Dermis microvascular lymphatic vessel endothelial cell (primary cell): ENCODE measurements at regions not wholly inside any gene's neighbourhood (a gene's known extent, or its start where the extent isn't known, plus 50 kb on each side); places are given as distances from the start of the nearest gene placed in this dataset.
"Not testable (repeated sequence)": the region's sequence is repeated elsewhere in the genome, so short reads cannot be mapped to it uniquely, and the experiment has no call there.

Experiments
- DNase-seq, 2 donors: peaks; one replicate each; pipeline versions ENCODE4 v3.0.0 to v3.0.0-alpha.2; 2010; ENCODE audit warnings: low read depth in 2 of 2

GRCh38 chr10:63003816-63004453 is 129.2 kb upstream of the NRBF2 start:
- DNase-seq = no peak

GRCh38 chr10:62996925-62997324 is 136.2 kb upstream of the NRBF2 start:
- DNase-seq = peak in 1 of 2 donors; percentile 3

- peak in 1 of 2 donors; percentile 17 for DNase-seq
Measured at GRCh38 chr10:62996516-62996915, 136.6 kb upstream of the NRBF2 start.

- no peak for DNase-seq
Measured at GRCh38 chr10:62993121-62993520, 140.0 kb upstream of the NRBF2 start.

- DNase-seq = peak in 1 of 2 donors; percentile 61
Measured at GRCh38 chr10:62992145-62992721, 140.9 kb upstream of the NRBF2 start.

GRCh38 chr10:62990126-62990525 is 143.0 kb upstream of the NRBF2 start:
- DNase-seq = no peak

- no peak for DNase-seq
Measured at GRCh38 chr10:62985807-62986600, 147.1 kb upstream of the NRBF2 start.

- DNase-seq = no peak
Measured at GRCh38 chr10:62981096-62981495, 152.0 kb upstream of the NRBF2 start.

GRCh38 chr10:62980687-62981086 is 152.4 kb upstream of the NRBF2 start:
- DNase-seq = no peak

- no peak for DNase-seq
Measured at GRCh38 chr10:62979921-62980320, 153.2 kb upstream of the NRBF2 start.

- DNase-seq = no peak
Measured at GRCh38 chr10:62978482-62978881, 154.6 kb upstream of the NRBF2 start.

- DNase-seq = not testable (repeated sequence)
Measured at GRCh38 chr10:62974795-62975194, 158.3 kb upstream of the NRBF2 start.

- no peak for DNase-seq
Measured at GRCh38 chr10:62972103-62972502, 155.9 kb upstream of the EGR2 start.

- DNase-seq = no peak
Measured at GRCh38 chr10:62964026-62964425, 147.9 kb upstream of the EGR2 start.

- peak in 1 of 2 donors; percentile 3 for DNase-seq
Measured at GRCh38 chr10:62961951-62962523, 145.9 kb upstream of the EGR2 start.

GRCh38 chr10:62960416-62960815 is 144.2 kb upstream of the EGR2 start:
- peak in 1 of 2 donors; percentile 29 for DNase-seq

- no peak for DNase-seq
Measured at GRCh38 chr10:62959553-62959952, 143.4 kb upstream of the EGR2 start.

- no peak for DNase-seq
Measured at GRCh38 chr10:62958980-62959379, 142.8 kb upstream of the EGR2 start.

- no peak for DNase-seq
Measured at GRCh38 chr10:62946278-62946677, 130.1 kb upstream of the EGR2 start.

GRCh38 chr10:62939698-62940097 is 123.5 kb upstream of the EGR2 start:
- no peak for DNase-seq

GRCh38 chr10:62938672-62939071 is 122.5 kb upstream of the EGR2 start:
- DNase-seq = no peak

GRCh38 chr10:62937674-62938073 is 121.5 kb upstream of the EGR2 start:
- DNase-seq = no peak
